HEK293T (cell line): ENCODE measurements at regions not wholly inside any gene's neighbourhood (a gene's known extent, or its start where the extent isn't known, plus 50 kb on each side); places are given as distances from the start of the nearest gene placed in this dataset.

ENCODE experiments used
- ARNT ChIP-seq: fragments of 450-650 bp; IDR thresholded peaks from 2 replicates; pipeline ENCODE4 v1.6.1; 2017; ENCODE audit warnings: mild to moderate bottlenecking
- BHLHE40 ChIP-seq: fragments of 450-650 bp; IDR thresholded peaks from 2 replicates; pipeline ENCODE4 v1.6.1; 2016; ENCODE audit warnings: mild to moderate bottlenecking, moderate library complexity, borderline replicate concordance
- CTBP1 ChIP-seq: fragments of 450-650 bp; IDR thresholded peaks from 2 replicates; pipeline ENCODE4 v1.6.1; 2016; ENCODE audit warnings: borderline replicate concordance
- ELF4 ChIP-seq: fragments of 450-650 bp; IDR thresholded peaks from 2 replicates; pipeline ENCODE4 v1.6.1; 2017; ENCODE audit warnings: antibody characterized with exemption
- FOXM1 ChIP-seq: fragments of 450-650 bp; IDR thresholded peaks from 2 replicates; pipeline ENCODE4 v1.6.1; 2017; ENCODE audit warnings: mild to moderate bottlenecking, borderline replicate concordance
- HDGF ChIP-seq: fragments of 450-650 bp; IDR thresholded peaks from 2 replicates; pipeline ENCODE4 v1.6.1; 2017; ENCODE audit warnings: antibody characterized with exemption, borderline replicate concordance
- L3MBTL2 ChIP-seq: fragments of 450-650 bp; conservative IDR thresholded peaks from 2 replicates; pipeline ENCODE4 v1.6.1; 2016; ENCODE audit warnings: mild to moderate bottlenecking
- SP1 ChIP-seq: fragments of 450-650 bp; IDR thresholded peaks from 2 replicates; pipeline ENCODE4 v1.6.1; 2017
- SUZ12 ChIP-seq: fragments of 450-650 bp; IDR thresholded peaks from 2 replicates; pipeline ENCODE4 v1.6.1; 2016; ENCODE audit warnings: mild to moderate bottlenecking
- TARDBP ChIP-seq: fragments of 450-650 bp; IDR thresholded peaks from 2 replicates; pipeline ENCODE4 v1.6.1; 2016
- ZNF384 ChIP-seq: fragments of 450-650 bp; IDR thresholded peaks from 2 replicates; pipeline ENCODE4 v1.6.1; 2016

- no peak for TF ChIP-seq L3MBTL2
- TF ChIP-seq ARNT = no peak
- TF ChIP-seq ZNF384 = no peak
- TF ChIP-seq TARDBP = no peak
- TF ChIP-seq CTBP1 = no peak
- no peak for TF ChIP-seq HDGF
- TF ChIP-seq ELF4 = no peak
- TF ChIP-seq SP1 = no peak
- no peak for TF ChIP-seq BHLHE40
- no peak for TF ChIP-seq SUZ12
- no peak for TF ChIP-seq FOXM1
Measured at GRCh38 chr14:34122081-34122480, 171.2 kb upstream of the EGLN3 start.
